Mesenchymal stem cell (in vitro differentiated cells and primary cell): ENCODE measurements at regions not wholly inside any gene's neighbourhood (a gene's known extent, or its start where the extent isn't known, plus 50 kb on each side); places are given as distances from the start of the nearest gene placed in this dataset.
A peak's percentile ranks its signal among the peaks of the same experiment; 100 is the strongest.

ENCODE experiments used
- DNase-seq: peaks from one replicate; pipeline ENCODE4 v3.0.0-alpha.2; 2013
- H2AFZ ChIP-seq: one replicate; pipeline ENCODE4 v1.6.1; 2013; ENCODE audit warnings: low read depth, mild to moderate bottlenecking, control low read depth, inconsistent platforms, low read length, moderate library complexity
- H2AK5ac ChIP-seq: 2 replicates; pipeline ENCODE4 v1.6.1; 2013; ENCODE audit warnings: low read length, moderate library complexity, mild to moderate bottlenecking, inconsistent platforms; ENCODE audit not compliant: severe bottlenecking
- H2BK120ac ChIP-seq: one replicate; pipeline ENCODE4 v1.6.1; 2013; ENCODE audit warnings: low read depth, mild to moderate bottlenecking, inconsistent platforms, low read length, moderate library complexity
- H2BK12ac ChIP-seq, 2 experiments: one replicate each; pipeline ENCODE4 v1.6.1; 2013; ENCODE audit warnings: inconsistent platforms in 2 of 2, low read length in 2 of 2, mild to moderate bottlenecking in 2 of 2, moderate library complexity in 2 of 2, control low read depth in 1 of 2
- H2BK15ac ChIP-seq: one replicate; pipeline ENCODE4 v1.6.1; 2013; ENCODE audit warnings: mild to moderate bottlenecking, low read depth, inconsistent platforms; ENCODE audit not compliant: poor library complexity, severe bottlenecking
- H2BK5ac ChIP-seq: 2 replicates; pipeline ENCODE4 v1.6.1; 2013; ENCODE audit warnings: low read depth, mild to moderate bottlenecking, low read length, control low read depth, inconsistent platforms; ENCODE audit not compliant: poor library complexity, severe bottlenecking
- H3K14ac ChIP-seq, 2 experiments: one replicate each; pipeline ENCODE4 v1.6.1; 2013; ENCODE audit warnings: inconsistent platforms in 2 of 2, low read length in 2 of 2, control low read depth in 1 of 2, mild to moderate bottlenecking in 1 of 2, moderate library complexity in 1 of 2
- H3K18ac ChIP-seq, 2 experiments: one replicate each; pipeline ENCODE4 v1.6.1; 2013; ENCODE audit warnings: inconsistent platforms in 2 of 2, low read length in 2 of 2, control low read depth in 1 of 2, low read depth in 1 of 2, mild to moderate bottlenecking in 1 of 2
- H3K23ac ChIP-seq, 2 experiments: one replicate each; pipeline ENCODE4 v1.6.1; 2013; ENCODE audit warnings: inconsistent platforms in 2 of 2, low read length in 2 of 2, mild to moderate bottlenecking in 2 of 2, moderate library complexity in 2 of 2, control low read depth in 1 of 2
- H3K27ac ChIP-seq: 2 replicates; pipeline ENCODE4 v1.5.1; 2013; ENCODE audit warnings: mild to moderate bottlenecking, moderate library complexity, low read length, control low read depth, inconsistent platforms; ENCODE audit not compliant: poor library complexity, severe bottlenecking
- H3K27me3 ChIP-seq, 2 experiments: 2 replicates each; pipeline versions ENCODE4 v1.6.1 to v1.7.0; 2013; ENCODE audit warnings: low read length in 2 of 2, mild to moderate bottlenecking in 2 of 2, moderate library complexity in 2 of 2, control low read depth in 1 of 2, inconsistent platforms in 1 of 2; ENCODE audit not compliant: control insufficient read depth in 1 of 2, insufficient read depth in 1 of 2
- H3K36me3 ChIP-seq, 2 experiments: 2 replicates each; pipeline versions ENCODE4 v1.6.1 to v1.7.0; 2013; ENCODE audit warnings: low read length in 2 of 2, control low read depth in 1 of 2, inconsistent platforms in 1 of 2, low read depth in 1 of 2, mild to moderate bottlenecking in 1 of 2; ENCODE audit not compliant: insufficient read depth in 2 of 2, control insufficient read depth in 1 of 2
- H3K4ac ChIP-seq, 2 experiments: one replicate each; pipeline ENCODE4 v1.6.1; 2013; ENCODE audit warnings: inconsistent platforms in 2 of 2, low read length in 2 of 2, mild to moderate bottlenecking in 2 of 2, moderate library complexity in 2 of 2, control low read depth in 1 of 2, low read depth in 1 of 2
- H3K4me1 ChIP-seq: 2 replicates; pipeline ENCODE4 v1.6.1; 2013; ENCODE audit warnings: low read depth, low read length, control low read depth; ENCODE audit not compliant: control insufficient read depth, insufficient read depth
- H3K4me2 ChIP-seq: 2 replicates; pipeline ENCODE4 v1.6.1; 2013; ENCODE audit warnings: low read length, mild to moderate bottlenecking, inconsistent platforms; ENCODE audit not compliant: poor library complexity, severe bottlenecking
- H3K4me3 ChIP-seq, 2 experiments: 2 replicates each; pipeline versions ENCODE4 v1.5.1 to v1.7.0; 2013; ENCODE audit warnings: low read length in 2 of 2, mild to moderate bottlenecking in 2 of 2, control low read depth in 1 of 2, low read depth in 1 of 2; ENCODE audit not compliant: insufficient read depth in 1 of 2
- H3K79me1 ChIP-seq: replicated peaks from 2 replicates; pipeline ENCODE4 v1.6.1; 2013; ENCODE audit warnings: mild to moderate bottlenecking, control low read depth, low read length, inconsistent platforms; ENCODE audit not compliant: poor library complexity, severe bottlenecking
- H3K9ac ChIP-seq: 2 replicates; pipeline ENCODE4 v1.7.0; 2013; ENCODE audit warnings: mild to moderate bottlenecking, low read length, moderate library complexity
- H3K9me3 ChIP-seq: 2 replicates; pipeline ENCODE4 v1.7.0; 2013; ENCODE audit warnings: mild to moderate bottlenecking, low read length; ENCODE audit not compliant: control insufficient read depth
- H4K8ac ChIP-seq: one replicate; pipeline ENCODE4 v1.6.1; 2013; ENCODE audit warnings: inconsistent platforms, mild to moderate bottlenecking, low read length, moderate library complexity
- H4K91ac ChIP-seq: one replicate; pipeline ENCODE4 v1.6.1; 2013; ENCODE audit warnings: mild to moderate bottlenecking, low read length, inconsistent platforms
- WGBS: methylation state at CpG from one replicate; pipeline ENCODE4 v1.1.7; 2013; ENCODE audit warnings: mixed read lengths; 5-methylcytosine and 5-hydroxymethylcytosine counted together

DNA sequence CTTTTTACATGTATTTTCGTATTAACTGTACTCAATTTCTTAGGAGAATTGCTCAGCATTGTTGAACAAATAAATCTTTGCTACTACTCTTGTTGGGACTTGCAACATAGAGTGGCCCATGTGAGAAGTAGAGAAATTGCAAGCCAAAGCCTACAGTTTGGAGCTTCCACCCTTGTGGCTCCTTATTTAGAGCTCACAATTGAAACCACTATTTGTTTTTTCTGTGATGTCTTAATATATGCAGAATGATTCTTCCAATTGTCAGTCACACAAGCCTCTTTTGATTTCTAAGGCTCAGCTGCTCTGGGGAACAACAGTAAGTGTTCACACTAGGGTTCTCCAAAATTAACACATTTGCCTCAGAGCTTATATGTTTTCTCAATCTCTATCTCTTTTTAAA, 60.2 kb upstream of the GALNT13 start:
- no peak overlapping the region for H4K8ac ChIP-seq
- H3K4ac ChIP-seq = no peak overlapping the region
- no peaks in the 10 kb centered on the region for H3K79me1 ChIP-seq
- H2AK5ac ChIP-seq = no peak overlapping the region
- no peak overlapping the region for H3K9ac ChIP-seq
- H3K4me2 ChIP-seq = no peak overlapping the region
- no peaks in the 10 kb centered on the region for H3K9me3 ChIP-seq
- no peak overlapping the region for H3K27ac ChIP-seq
- peak overlapping the region; percentile 44 for H2BK5ac ChIP-seq
- no peak overlapping the region for H2BK12ac ChIP-seq
- no peak overlapping the region for H2AFZ ChIP-seq
- DNase-seq = no peak
- no peak overlapping the region for H3K23ac ChIP-seq
- H3K4me3 ChIP-seq = no peak overlapping the region
- H2BK120ac ChIP-seq = no peak overlapping the region
- H3K18ac ChIP-seq = no peak overlapping the region
- no peak overlapping the region for H3K14ac ChIP-seq
- H3K27me3 ChIP-seq = no peaks in the 10 kb centered on the region
- H3K36me3 ChIP-seq = no peaks in the 10 kb centered on the region
- H4K91ac ChIP-seq = no peak overlapping the region
- no peak overlapping the region for H2BK15ac ChIP-seq
- WGBS = no CpG with 5 or more reads among the region's 1 CpG
- H3K4me1 ChIP-seq = no peaks in the 10 kb centered on the region

DNA sequence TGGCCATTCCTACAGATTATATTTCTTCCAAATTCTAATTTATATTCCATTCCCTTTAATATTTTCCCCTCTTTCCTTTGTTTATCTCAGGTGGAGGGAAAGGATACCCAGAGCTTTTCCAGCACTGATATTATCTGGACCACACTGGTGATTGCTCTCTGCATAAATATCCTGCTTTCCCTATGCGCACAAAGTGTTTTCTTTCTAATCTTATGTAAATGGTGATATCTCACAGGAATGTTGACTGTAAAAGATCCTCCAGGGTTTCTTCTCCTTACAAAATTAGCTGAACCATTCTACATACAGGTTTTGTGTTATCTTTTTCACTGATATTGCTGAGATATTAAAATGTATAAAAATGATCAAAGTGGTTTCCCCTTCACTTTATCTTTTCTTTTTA, 59.1 kb upstream of the GALNT13 start:
- no peak overlapping the region for H3K23ac ChIP-seq
- no CpG with 5 or more reads among the region's 1 CpG for WGBS
- H3K4me2 ChIP-seq = no peak overlapping the region
- H3K4ac ChIP-seq = no peak overlapping the region
- no peak overlapping the region for H4K8ac ChIP-seq
- no peak overlapping the region for H3K27ac ChIP-seq
- H3K27me3 ChIP-seq = no peaks in the 10 kb centered on the region
- no peak overlapping the region for H2BK120ac ChIP-seq
- no peak overlapping the region for H3K14ac ChIP-seq
- no peak overlapping the region for H2BK15ac ChIP-seq
- no peaks in the 10 kb centered on the region for H3K79me1 ChIP-seq
- no peak overlapping the region for H2AK5ac ChIP-seq
- H3K36me3 ChIP-seq = no peaks in the 10 kb centered on the region
- H2BK5ac ChIP-seq = no peak overlapping the region
- H2BK12ac ChIP-seq = no peak overlapping the region
- no peak overlapping the region for H3K9ac ChIP-seq
- H3K4me1 ChIP-seq = no peaks in the 10 kb centered on the region
- no peaks in the 10 kb centered on the region for H3K9me3 ChIP-seq
- no peak overlapping the region for H3K4me3 ChIP-seq
- no peak overlapping the region for H4K91ac ChIP-seq
- H2AFZ ChIP-seq = no peak overlapping the region
- H3K18ac ChIP-seq = no peak overlapping the region
- DNase-seq = no peak

DNA sequence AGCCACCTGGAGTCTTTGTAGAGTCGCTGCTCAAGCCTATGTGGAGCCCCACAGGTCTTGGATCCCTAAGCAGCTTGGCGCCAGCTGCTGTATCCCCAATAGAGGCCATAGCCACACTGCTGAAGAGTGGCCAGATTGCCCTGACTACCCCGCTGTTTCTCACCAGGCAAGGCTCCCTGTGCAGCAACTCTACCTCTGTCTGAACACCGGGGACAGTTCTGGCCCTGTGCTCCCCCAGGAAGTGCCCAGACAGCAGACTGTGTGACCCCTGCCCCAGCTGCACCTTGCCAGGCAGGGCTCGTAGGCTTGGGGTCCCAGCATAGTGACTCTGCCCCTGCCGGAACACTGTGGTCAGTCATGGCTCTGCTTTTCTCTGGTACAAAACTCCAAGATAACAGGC, 53.5 kb upstream of the GALNT13 start:
- no peak overlapping the region for H3K4ac ChIP-seq

DNA sequence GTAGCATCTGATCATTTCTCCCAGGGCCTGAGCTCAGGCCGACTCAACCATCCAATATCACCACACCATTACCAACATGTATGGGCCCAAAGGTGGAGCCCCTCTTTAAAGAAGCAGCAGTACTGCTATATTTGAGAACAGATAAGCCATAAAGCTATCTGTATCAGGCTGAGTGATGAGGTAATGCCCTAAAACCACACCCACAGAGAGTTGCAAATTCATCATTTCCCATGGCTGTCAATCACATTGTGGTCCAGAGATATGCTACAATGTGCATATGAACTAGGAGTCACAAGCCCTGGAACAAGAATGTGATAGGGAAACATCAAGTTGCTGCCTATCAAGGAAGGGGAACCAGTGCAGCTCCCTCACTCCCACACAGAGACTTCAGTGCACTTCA, 52.6 kb upstream of the GALNT13 start:
- Histone ChIP-seq H3K4me1 (no peaks in the 10 kb centered on the region), H2BK5ac (no peak overlapping the region), H3K36me3 (no peaks in the 10 kb centered on the region), H2AFZ (no peak overlapping the region), H3K23ac (no peak overlapping the region), H3K14ac (no peak overlapping the region), H3K79me1 (no peaks in the 10 kb centered on the region), H2AK5ac (no peak overlapping the region), H3K4ac (no peak overlapping the region), H3K18ac (no peak overlapping the region), H3K27ac (no peak overlapping the region), H3K4me3 (no peak overlapping the region), H3K27me3 (no peaks in the 10 kb centered on the region), H4K8ac (no peak overlapping the region), H3K9ac (no peak overlapping the region), H2BK12ac (no peak overlapping the region), H3K4me2 (no peak overlapping the region), H2BK120ac (no peak overlapping the region), H2BK15ac (no peak overlapping the region), H4K91ac (no peak overlapping the region), H3K9me3 (no peaks in the 10 kb centered on the region)
- WGBS = no CpG with 5 or more reads among the region's 1 CpG
- no peak for DNase-seq

More for the DNA sequence above, 53.5 kb upstream of the GALNT13 start:
- no peak for DNase-seq
- Histone ChIP-seq H3K27me3 (no peaks in the 10 kb centered on the region), H3K18ac (no peak overlapping the region), H2AFZ (no peak overlapping the region), H3K79me1 (no peaks in the 10 kb centered on the region), H3K4me1 (no peaks in the 10 kb centered on the region), H3K14ac (no peak overlapping the region), H3K4me3 (no peak overlapping the region), H3K9ac (no peak overlapping the region), H4K8ac (no peak overlapping the region), H3K27ac (no peak overlapping the region), H2BK12ac (no peak overlapping the region), H3K36me3 (no peaks in the 10 kb centered on the region), H2AK5ac (no peak overlapping the region), H4K91ac (no peak overlapping the region), H2BK15ac (no peak overlapping the region), H2BK5ac (no peak overlapping the region), H3K23ac (no peak overlapping the region), H3K4me2 (no peak overlapping the region), H2BK120ac (no peak overlapping the region), H3K9me3 (no peaks in the 10 kb centered on the region)
- WGBS = 66% methylated on average over 6 of the region's 6 CpGs
